IMR-90 (cell line): ENCODE measurements at regions not wholly inside any gene's neighbourhood (a gene's known extent, or its start where the extent isn't known, plus 50 kb on each side); places are given as distances from the start of the nearest gene placed in this dataset.

Source experiments
- ATAC-seq: fragments of 200-7000 bp; cut with Tn5 transposase; 2 replicates; pipeline ENCODE4 v1.9.1; 2020; ENCODE audit warnings: low read depth, mild to moderate bottlenecking, moderate library complexity
- BruUV-seq: library from RNA; stranded (reverse); fragments of 400-500 nt; replicated peaks from 2 replicates; lab custom pipeline; 2021; lab: Mats Ljungman, UMichigan
- CTCF ChIA-PET: fragments of 300-600 bp; formaldehyde crosslinking; extraction: SDS; loops from one replicate; lab custom pipeline; 2021; ENCODE audit warnings: antibody characterized with exemption; lab: Yijun Ruan, JAX
- POLR2A ChIA-PET: fragments of 300-600 bp; sonication (Branson Sonifier 250); formaldehyde crosslinking; loops from one replicate; lab custom pipeline; 2022; ENCODE audit warnings: antibody characterized with exemption; ENCODE audit not compliant: unreplicated experiment; lab: Charles Lee
- DNase-seq: peaks from one replicate; pipeline ENCODE4 v3.0.0; 2013
- H2AFZ ChIP-seq: replicated peaks from 2 replicates; pipeline ENCODE3; 2013; ENCODE audit warnings: low read length, mild to moderate bottlenecking; ENCODE audit not compliant: poor library complexity
- H2AK5ac ChIP-seq: 2 replicates; pipeline ENCODE4 v1.6.1; 2013; ENCODE audit warnings: low read depth, low read length, inconsistent platforms
- H2AK9ac ChIP-seq: replicated peaks from 2 replicates; pipeline ENCODE3; 2013; ENCODE audit warnings: mild to moderate bottlenecking, low read depth, low read length, moderate library complexity; ENCODE audit not compliant: poor library complexity
- H2BK120ac ChIP-seq: 2 replicates; pipeline ENCODE4 v1.6.1; 2013; ENCODE audit warnings: low read depth, low read length, inconsistent platforms
- H2BK15ac ChIP-seq: 3 replicates; pipeline ENCODE4 v1.6.1; 2013; ENCODE audit warnings: low read depth, low read length, inconsistent platforms
- H2BK20ac ChIP-seq: 2 replicates; pipeline ENCODE4 v1.6.1; 2013; ENCODE audit warnings: low read depth, mild to moderate bottlenecking, inconsistent platforms, low read length, moderate library complexity
- H2BK5ac ChIP-seq: 2 replicates; pipeline ENCODE4 v1.6.1; 2013; ENCODE audit warnings: mild to moderate bottlenecking, low read depth, low read length, inconsistent platforms; ENCODE audit not compliant: poor library complexity, severe bottlenecking
- H3K14ac ChIP-seq: replicated peaks from 2 replicates; pipeline ENCODE4 v1.6.1; 2013; ENCODE audit warnings: low read depth, low read length, inconsistent platforms
- H3K18ac ChIP-seq: 2 replicates; pipeline ENCODE4 v1.6.1; 2013; ENCODE audit warnings: low read depth, low read length, control low read depth
- H3K23ac ChIP-seq: 2 replicates; pipeline ENCODE4 v1.6.1; 2013; ENCODE audit warnings: low read depth, low read length, inconsistent platforms
- H3K27ac ChIP-seq: 2 replicates; pipeline ENCODE4 v1.5.1; 2013; ENCODE audit warnings: mild to moderate bottlenecking, control low read depth, low read length; ENCODE audit not compliant: insufficient read depth
- H3K27me3 ChIP-seq: 2 replicates; pipeline ENCODE4 v1.6.1; 2013; ENCODE audit warnings: low read length; ENCODE audit not compliant: control insufficient read depth, insufficient read depth
- H3K36me3 ChIP-seq: 2 replicates; pipeline ENCODE4 v1.6.1; 2013; ENCODE audit warnings: low read length, mixed read lengths; ENCODE audit not compliant: control insufficient read depth, insufficient read depth
- H3K4ac ChIP-seq: 2 replicates; pipeline ENCODE4 v1.6.1; 2013; ENCODE audit warnings: low read depth, low read length, inconsistent platforms
- H3K4me1 ChIP-seq: 2 replicates; pipeline ENCODE4 v1.6.1; 2013; ENCODE audit warnings: low read length, mixed read lengths; ENCODE audit not compliant: control insufficient read depth, insufficient read depth
- H3K4me2 ChIP-seq: 2 replicates; pipeline ENCODE4 v1.6.1; 2013; ENCODE audit warnings: low read depth, mild to moderate bottlenecking, control low read depth, low read length, moderate library complexity
- H3K4me3 ChIP-seq: 2 replicates; pipeline ENCODE4 v1.5.1; 2013; ENCODE audit warnings: low read depth, mild to moderate bottlenecking, control low read depth, low read length, moderate library complexity; ENCODE audit not compliant: insufficient read depth
- H3K56ac ChIP-seq: 2 replicates; pipeline ENCODE4 v1.6.1; 2013; ENCODE audit warnings: low read length, inconsistent platforms; ENCODE audit not compliant: insufficient read depth; ENCODE audit errors: extremely low read depth
- H3K79me1 ChIP-seq, 2 experiments: 2 replicates each; pipeline ENCODE4 v1.6.1; 2013; ENCODE audit warnings: low read length in 2 of 2, inconsistent platforms in 1 of 2, low read depth in 1 of 2
- H3K9ac ChIP-seq: 2 replicates; pipeline ENCODE4 v1.6.1; 2013; ENCODE audit warnings: low read depth, low read length, control low read depth
- H3K9me1 ChIP-seq: 2 replicates; pipeline ENCODE4 v1.6.1; 2013; ENCODE audit warnings: low read length, inconsistent platforms; ENCODE audit not compliant: insufficient read depth
- H3K9me3 ChIP-seq: 2 replicates; pipeline ENCODE4 v1.6.1; 2013; ENCODE audit warnings: low read length; ENCODE audit not compliant: control insufficient read depth, insufficient read depth
- H4K20me1 ChIP-seq: 2 replicates; pipeline ENCODE4 v1.6.1; 2013; ENCODE audit warnings: low read length, inconsistent platforms; ENCODE audit not compliant: insufficient read depth
- H4K5ac ChIP-seq: 2 replicates; pipeline ENCODE4 v1.6.1; 2013; ENCODE audit warnings: mild to moderate bottlenecking, low read depth, low read length, control low read depth
- H4K8ac ChIP-seq, 2 experiments: 2 replicates each; pipeline ENCODE4 v1.6.1; 2013; ENCODE audit warnings: low read depth in 2 of 2, low read length in 2 of 2, control low read depth in 1 of 2, inconsistent platforms in 1 of 2
- H4K91ac ChIP-seq: 2 replicates; pipeline ENCODE4 v1.6.1; 2013; ENCODE audit warnings: low read depth, low read length, inconsistent platforms; ENCODE audit not compliant: insufficient read depth
- CEBPB ChIP-seq: IDR thresholded peaks from 2 replicates; pipeline ENCODE4 v1.6.1; 2012; ENCODE audit warnings: low read depth, low read length, improper control_type of control experiment
- FOS ChIP-seq: fragments of 150-350 bp; IDR thresholded peaks from 2 replicates; pipeline ENCODE4 v1.6.1; 2016; ENCODE audit warnings: low read depth, low read length
- WGBS, 2 experiments: methylation state at CpG; one replicate each; pipeline versions ENCODE4 v1.1.5 to v1.1.7; 2013; ENCODE audit warnings: missing lambda C conversion rate in 2 of 2; ENCODE audit not compliant: insufficient read length in 1 of 2; ENCODE audit errors: extremely low coverage in 2 of 2; 5-methylcytosine and 5-hydroxymethylcytosine counted together
- dilution Hi-C: fragments of 300-500 bp; cut with HindIII; formaldehyde crosslinking; loops from one replicate; pipeline ENCODE4 v1.14.3; 2018; ENCODE audit warnings: low sequenced_read_pairs; ENCODE audit not compliant: unreplicated experiment
- in situ Hi-C: fragments of 300-500 bp; cut with MboI; formaldehyde crosslinking; loops from 3 replicates; pipeline ENCODE4 v1.14.3; 2019; ENCODE audit warnings: low sequenced_read_pairs, inconsistent platforms, mixed read lengths
- intact Hi-C: fragments of 100-400 bp; cut with micrococcal nuclease; formaldehyde crosslinking; loops from 2 replicates; pipeline ENCODE4 v1.10.0; 2022

DNA sequence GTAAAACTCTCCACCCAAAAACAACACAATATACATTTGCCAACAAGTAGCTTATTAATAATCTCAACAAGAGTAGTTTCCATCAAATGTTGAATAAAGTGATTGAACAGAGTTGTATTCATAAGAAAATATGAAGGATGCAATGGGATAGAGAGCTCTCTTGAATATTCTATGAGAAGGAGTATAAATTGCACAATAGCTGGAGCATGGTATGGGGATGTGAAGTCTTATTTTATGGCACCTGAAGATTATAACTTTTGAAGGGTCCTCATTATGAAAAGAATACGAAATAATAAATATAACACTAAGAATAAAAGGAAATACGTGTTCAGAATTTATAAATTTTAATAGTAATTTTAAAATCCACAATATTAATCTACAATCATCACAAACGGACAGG, 1415.1 kb downstream of the KCNT2 start:
- BruUV-seq = no TSS peak
- ATAC-seq (no peak), DNase-seq (no peak)
- Histone ChIP-seq H2BK120ac (no peak overlapping the region), H2AK5ac (no peak overlapping the region), H4K5ac (no peak overlapping the region), H3K9me1 (no peaks in the 10 kb centered on the region), H3K9ac (no peak overlapping the region), H3K18ac (no peak overlapping the region), H3K79me1 (no peaks in the 10 kb centered on the region), H3K4ac (no peak overlapping the region), H2BK5ac (no peak overlapping the region), H3K4me2 (no peak overlapping the region), H3K56ac (no peak overlapping the region), H4K91ac (no peak overlapping the region), H2AFZ (no peak overlapping the region), H4K8ac (no peak overlapping the region), H3K23ac (no peak overlapping the region), H3K4me1 (no peaks in the 10 kb centered on the region), H2AK9ac (no peak overlapping the region), H2BK15ac (no peak overlapping the region), H3K27me3 (no peaks in the 10 kb centered on the region), H3K27ac (no peak overlapping the region), H3K9me3 (no peaks in the 10 kb centered on the region), H3K4me3 (no peak overlapping the region), H2BK20ac (no peak overlapping the region), H3K14ac (no peak overlapping the region), H3K36me3 (no peaks in the 10 kb centered on the region), H4K20me1 (no peaks in the 10 kb centered on the region)
- ChIA-PET CTCF (no interaction called here), POLR2A (no interaction called here)
- in situ Hi-C loops (no loop called here), intact Hi-C loops (no loop called here), dilution Hi-C loops (no loop called here)
- peak; percentile 54; the same call in 1 of the 2 replicates for TF ChIP-seq CEBPB
- TF ChIP-seq FOS = no peak
- WGBS, 2 experiments = no CpG with 5 or more reads among the region's 3 CpGs
